K562 (cell line): ENCODE measurements at regions not wholly inside any gene's neighbourhood (a gene's known extent, or its start where the extent isn't known, plus 50 kb on each side); places are given as distances from the start of the nearest gene placed in this dataset.
A peak's percentile ranks its signal among the peaks of the same experiment; 100 is the strongest.
"Not testable (repeated sequence)": the region's sequence is repeated elsewhere in the genome, so short reads cannot be mapped to it uniquely, and the experiment has no call there.

Source experiments
- ATAC-seq: fragments of 200-7000 bp; cut with Tn5 transposase; 3 replicates; pipeline ENCODE4 v1.9.1; 2020; ENCODE audit warnings: moderate library complexity
- BruUV-seq: library from RNA; stranded (reverse); fragments of 400-500 nt; replicated peaks from 2 replicates; lab custom pipeline; 2021; lab: Mats Ljungman, UMichigan
- CTCF ChIA-PET: fragments of 300-600 bp; formaldehyde crosslinking; extraction: SDS; loops from one replicate; lab custom pipeline; 2021; ENCODE audit warnings: low intra/inter-chr PET ratio; lab: Yijun Ruan, JAX
- POLR2A ChIA-PET: fragments of 300-600, 350-650 bp; sonication (Branson Sonifier 250); formaldehyde crosslinking; extraction: SDS; loops from one replicate; lab custom pipeline; 2021; ENCODE audit warnings: antibody characterized with exemption, inconsistent platforms; lab: Yijun Ruan, JAX
- DNase-seq, 4 experiments: peaks; one replicate each; pipeline versions ENCODE4 v3.0.0 to v3.0.0-alpha.2; 2011 to 2018; ENCODE audit warnings: low spot score in 3 of 4, mixed read lengths in 3 of 4; ENCODE audit errors: extremely low read depth in 1 of 4
- FAIRE-seq: peaks from 2 replicates; lab custom pipeline; 2011; peaks lifted over from hg19 to GRCh38; lab: Jason Lieb, UNC
- H2AFZ ChIP-seq: 2 replicates; pipeline ENCODE4 v1.6.0; 2011; ENCODE audit warnings: low read depth, low read length, control low read depth, inconsistent platforms
- H3K27ac ChIP-seq: fragments of 200-600 bp; 3 replicates; pipeline ENCODE4 v1.8.0; 2011; ENCODE audit warnings: low read depth, mild to moderate bottlenecking, control low read depth, inconsistent platforms, low read length, moderate library complexity, mixed read lengths; ENCODE audit errors: extremely low read depth
- H3K27me3 ChIP-seq, 2 experiments: fragments of 300-600 bp in 1 of 2; 2 replicates in 1 of 2; 3 replicates in 1 of 2; pipeline versions ENCODE4 v1.6.0 to v1.8.0; 2011; ENCODE audit warnings: inconsistent platforms in 2 of 2, low read length in 2 of 2, mild to moderate bottlenecking in 1 of 2, mixed read lengths in 1 of 2, moderate library complexity in 1 of 2; ENCODE audit not compliant: control insufficient read depth in 2 of 2, insufficient read depth in 2 of 2
- H3K36me3 ChIP-seq: fragments of 300-600 bp; 3 replicates; pipeline ENCODE4 v1.8.0; 2011; ENCODE audit warnings: mild to moderate bottlenecking, low read length, inconsistent platforms; ENCODE audit not compliant: control insufficient read depth, insufficient read depth
- H3K4me1 ChIP-seq, 2 experiments: fragments of 200-600 bp in 1 of 2; replicated peaks in 1 of 2; 2 replicates in 1 of 2; 3 replicates in 1 of 2; pipeline versions ENCODE4 v1.5.1 to v1.8.0; 2011; ENCODE audit warnings: inconsistent platforms in 2 of 2, low read length in 2 of 2, mild to moderate bottlenecking in 1 of 2, mixed read lengths in 1 of 2, moderate library complexity in 1 of 2; ENCODE audit not compliant: control insufficient read depth in 2 of 2, insufficient read depth in 2 of 2
- H3K4me2 ChIP-seq: 2 replicates; pipeline ENCODE4 v1.6.1; 2011; ENCODE audit warnings: low read length, control low read depth, inconsistent platforms, mixed read lengths; ENCODE audit not compliant: insufficient read depth
- H3K4me3 ChIP-seq: fragments of 200-600 bp; sonication (generic), shearing (Covaris generic); 2 replicates; pipeline ENCODE4 v1.5.1; 2016; ENCODE audit warnings: control low read depth, inconsistent platforms
- H3K79me2 ChIP-seq: fragments of 200-600 bp; 3 replicates; pipeline ENCODE4 v1.8.0; 2011; ENCODE audit warnings: low read length, inconsistent platforms; ENCODE audit not compliant: control insufficient read depth, insufficient read depth
- H3K9ac ChIP-seq, 2 experiments: 2 replicates each; pipeline versions ENCODE4 v1.6.0 to v1.6.1; 2011; ENCODE audit warnings: low read depth in 2 of 2, low read length in 2 of 2, control low read depth in 1 of 2, inconsistent platforms in 1 of 2, mild to moderate bottlenecking in 1 of 2, mixed read lengths in 1 of 2; ENCODE audit not compliant: insufficient read depth in 1 of 2
- H3K9me1 ChIP-seq: one replicate; pipeline ENCODE4 v1.6.0; 2011; ENCODE audit warnings: inconsistent platforms, mild to moderate bottlenecking, low read length, moderate library complexity; ENCODE audit not compliant: control insufficient read depth, insufficient read depth
- H3K9me3 ChIP-seq: replicated peaks from 2 replicates; pipeline ENCODE4 v1.5.1; 2011; ENCODE audit warnings: low read depth, low read length, inconsistent platforms; ENCODE audit not compliant: control insufficient read depth, insufficient read depth
- H4K20me1 ChIP-seq: replicated peaks from 2 replicates; pipeline ENCODE4 v1.6.1; 2011; ENCODE audit warnings: low read length, inconsistent platforms, mixed read lengths; ENCODE audit not compliant: control insufficient read depth, insufficient read depth
- WGBS: fragments of 100-300 bp; shearing (Covaris generic); methylation state at CpG from one replicate; pipeline ENCODE4 v1.1.6; 2016; ENCODE audit warnings: low coverage, mixed read lengths; ENCODE audit not compliant: insufficient coverage; ENCODE audit errors: missing lambda C conversion rate; 5-methylcytosine and 5-hydroxymethylcytosine counted together
- in situ Hi-C: fragments of 300-500 bp; cut with MboI; formaldehyde crosslinking; loops from 4 replicates; pipeline ENCODE4 v1.15.0; 2018; ENCODE audit warnings: inconsistent platforms, mixed read lengths
- intact Hi-C: fragments of 100-400 bp; cut with micrococcal nuclease; formaldehyde crosslinking; loops from 2 replicates; pipeline ENCODE4 v1.14.2; 2022

GRCh38 chr2:97431169-97431725 is 158.4 kb downstream of the ANKRD36B start:
- DNase-seq, FAIRE-seq, H3K4me1 ChIP-seq, H3K4me2 ChIP-seq, H3K9ac ChIP-seq, H2AFZ ChIP-seq, H3K36me3 ChIP-seq, ATAC-seq, BruUV-seq, POLR2A ChIA-PET, H3K4me3 ChIP-seq, intact Hi-C loops, H3K27me3 ChIP-seq, in situ Hi-C loops, H3K9me3 ChIP-seq, CTCF ChIA-PET, H3K27ac ChIP-seq, H3K9me1 ChIP-seq, H4K20me1 ChIP-seq, H3K79me2 ChIP-seq: not testable (repeated sequence)
- WGBS = no CpG with 5 or more reads among the region's 4 CpGs

- BruUV-seq, ATAC-seq: not testable (repeated sequence)
Measured at GRCh38 chr2:97422376-97422775, 167.3 kb downstream of the ANKRD36B start.

DNA sequence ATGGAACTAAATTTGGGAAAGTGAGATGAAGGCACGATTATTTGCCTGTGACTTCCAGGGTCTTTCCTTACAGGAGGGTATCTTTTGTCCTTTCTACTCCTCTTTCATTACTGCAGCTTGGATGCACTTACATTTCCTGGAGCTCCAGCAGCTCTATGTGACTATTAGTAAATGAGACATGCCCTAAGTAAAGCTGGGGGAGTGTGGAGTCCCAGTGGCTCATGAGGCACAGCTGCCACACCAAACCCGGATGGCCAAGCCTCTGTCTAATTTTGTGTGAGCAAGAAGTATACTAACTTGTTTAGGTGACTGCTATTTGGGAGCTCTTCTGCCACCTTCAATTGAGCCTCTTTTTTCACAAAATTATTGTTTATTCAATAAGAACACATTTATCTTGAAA is 183.3 kb downstream of the ANKRD36B start:
- H3K27me3 ChIP-seq, H2AFZ ChIP-seq, H4K20me1 ChIP-seq, FAIRE-seq, CTCF ChIA-PET, H3K4me2 ChIP-seq, H3K4me1 ChIP-seq, H3K4me3 ChIP-seq, H3K9me3 ChIP-seq, H3K9me1 ChIP-seq, POLR2A ChIA-PET, H3K36me3 ChIP-seq, intact Hi-C loops, H3K79me2 ChIP-seq, DNase-seq, ATAC-seq, H3K9ac ChIP-seq, H3K27ac ChIP-seq, BruUV-seq: not testable (repeated sequence)
- no CpG with 5 or more reads among the region's 2 CpGs for WGBS
- in situ Hi-C loops = loop anchor here (25.0 kb wide), 1 partner anchor 1594 kb away; no protein-coding TSS in a partner anchor

More at GRCh38 chr2:97422376-97422775, 167.3 kb downstream of the ANKRD36B start:
- H2AFZ ChIP-seq, intact Hi-C loops, H3K27me3 ChIP-seq, H3K36me3 ChIP-seq, H3K9me3 ChIP-seq, CTCF ChIA-PET, H3K9ac ChIP-seq, H3K4me3 ChIP-seq, DNase-seq, H4K20me1 ChIP-seq, H3K27ac ChIP-seq, POLR2A ChIA-PET, H3K9me1 ChIP-seq, H3K79me2 ChIP-seq, FAIRE-seq, H3K4me1 ChIP-seq, H3K4me2 ChIP-seq: not testable (repeated sequence)
- WGBS = no CpG with 5 or more reads among the region's 2 CpGs
- in situ Hi-C loops = loop anchor here (25.0 kb wide), 1 partner anchor 1610 kb away; no protein-coding TSS in a partner anchor

GRCh38 chr2:97405172-97405737 is 184.4 kb downstream of the ANKRD36B start:
- H3K36me3 ChIP-seq, H3K27me3 ChIP-seq, H3K4me2 ChIP-seq, H3K9me1 ChIP-seq, H3K79me2 ChIP-seq, BruUV-seq, FAIRE-seq, POLR2A ChIA-PET, H3K4me1 ChIP-seq, H4K20me1 ChIP-seq, H3K4me3 ChIP-seq, H3K9ac ChIP-seq, DNase-seq, H2AFZ ChIP-seq, CTCF ChIA-PET, H3K9me3 ChIP-seq, intact Hi-C loops, H3K27ac ChIP-seq: not testable (repeated sequence)
- in situ Hi-C loops = loop anchor here (25.0 kb wide), 1 partner anchor 1593 kb away; no protein-coding TSS in a partner anchor
- WGBS = 0% methylated on average over 7 of the region's 9 CpGs
- peak; percentile 70 for ATAC-seq
